ENCODE measurements at regions not wholly inside any gene's neighbourhood (a gene's known extent, or its start where the extent isn't known, plus 50 kb on each side); places are given as distances from the start of the nearest gene placed in this dataset.
"Not testable (repeated sequence)": the region's sequence is repeated elsewhere in the genome, so short reads cannot be mapped to it uniquely, and the experiment has no call there.

DNA sequence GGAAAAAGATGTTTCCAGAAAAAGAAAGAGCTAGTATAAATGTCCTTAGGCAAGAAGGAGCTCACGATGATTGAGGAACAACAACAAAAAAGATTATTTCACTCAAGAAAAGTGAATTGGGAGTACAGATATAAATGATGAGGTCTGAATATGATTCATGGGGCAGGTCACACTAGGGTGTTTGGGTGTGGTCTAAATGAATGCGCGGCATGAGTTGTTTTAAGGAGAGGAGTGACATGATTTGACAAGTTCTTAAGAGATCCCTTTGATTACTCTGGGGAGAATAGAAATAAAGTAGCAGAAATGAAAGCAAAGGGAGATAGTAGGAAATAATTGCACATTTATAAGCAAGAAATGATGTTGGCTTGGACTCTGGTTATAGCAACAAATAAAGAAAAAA lies 59.3 kb downstream of the NUTM2D start:
- not testable (repeated sequence) for H3K4me2 ChIP-seq (ENCODE audit: insufficient read depth, low read length); DNase-seq; H4K20me1 ChIP-seq (ENCODE audit: insufficient read depth, low read length); H3K9ac ChIP-seq (ENCODE audit: low read depth, low read length); H3K36me3 ChIP-seq (ENCODE audit: insufficient read depth, low read length); H3K79me2 ChIP-seq (ENCODE audit: insufficient read depth, low read length); H3K9me3 ChIP-seq (ENCODE audit: insufficient read depth, low read length, severe bottlenecking); H2AFZ ChIP-seq (ENCODE audit: low read depth, low read length); ATAC-seq (ENCODE audit: insufficient read depth, low read depth); H3K27me3 ChIP-seq (ENCODE audit: insufficient read depth, low read length, poor library complexity); H3K4me1 ChIP-seq (ENCODE audit: insufficient read depth, low read length); H3K27ac ChIP-seq (ENCODE audit: low read length); H3K4me3 ChIP-seq (ENCODE audit: low read depth in 1 of 2, low read length in 2 of 2)

DNA sequence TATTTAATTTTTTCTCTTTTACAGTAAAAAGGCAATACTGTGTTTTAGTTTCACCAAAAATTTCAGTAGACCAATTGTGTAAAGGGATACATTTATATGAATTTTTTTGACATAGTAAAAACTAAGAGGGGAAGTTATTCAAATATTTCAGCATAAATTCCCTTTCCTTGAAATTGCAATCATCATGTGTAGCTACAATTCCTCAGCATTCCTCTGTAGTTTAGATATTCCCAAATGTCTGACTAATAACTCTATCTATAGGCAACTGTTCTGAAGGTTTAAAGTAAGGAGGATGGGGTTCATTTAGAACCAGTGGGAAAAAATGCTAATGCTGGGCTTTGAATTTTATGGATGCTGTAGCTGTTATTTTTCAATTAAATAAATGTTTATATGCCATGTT lies 65.1 kb downstream of the NUTM2D start:
- not testable (repeated sequence) for H3K79me2 ChIP-seq (ENCODE audit: insufficient read depth, low read length); H3K36me3 ChIP-seq (ENCODE audit: insufficient read depth, low read length); H3K9me3 ChIP-seq (ENCODE audit: insufficient read depth, low read length, severe bottlenecking); H3K27me3 ChIP-seq (ENCODE audit: insufficient read depth, low read length, poor library complexity); H3K9ac ChIP-seq (ENCODE audit: low read depth, low read length); H3K4me1 ChIP-seq (ENCODE audit: insufficient read depth, low read length); ATAC-seq (ENCODE audit: insufficient read depth, low read depth); H3K4me3 ChIP-seq (ENCODE audit: low read depth in 1 of 2, low read length in 2 of 2); H4K20me1 ChIP-seq (ENCODE audit: insufficient read depth, low read length); H3K27ac ChIP-seq (ENCODE audit: low read length); H2AFZ ChIP-seq (ENCODE audit: low read depth, low read length); DNase-seq; H3K4me2 ChIP-seq (ENCODE audit: insufficient read depth, low read length)

DNA sequence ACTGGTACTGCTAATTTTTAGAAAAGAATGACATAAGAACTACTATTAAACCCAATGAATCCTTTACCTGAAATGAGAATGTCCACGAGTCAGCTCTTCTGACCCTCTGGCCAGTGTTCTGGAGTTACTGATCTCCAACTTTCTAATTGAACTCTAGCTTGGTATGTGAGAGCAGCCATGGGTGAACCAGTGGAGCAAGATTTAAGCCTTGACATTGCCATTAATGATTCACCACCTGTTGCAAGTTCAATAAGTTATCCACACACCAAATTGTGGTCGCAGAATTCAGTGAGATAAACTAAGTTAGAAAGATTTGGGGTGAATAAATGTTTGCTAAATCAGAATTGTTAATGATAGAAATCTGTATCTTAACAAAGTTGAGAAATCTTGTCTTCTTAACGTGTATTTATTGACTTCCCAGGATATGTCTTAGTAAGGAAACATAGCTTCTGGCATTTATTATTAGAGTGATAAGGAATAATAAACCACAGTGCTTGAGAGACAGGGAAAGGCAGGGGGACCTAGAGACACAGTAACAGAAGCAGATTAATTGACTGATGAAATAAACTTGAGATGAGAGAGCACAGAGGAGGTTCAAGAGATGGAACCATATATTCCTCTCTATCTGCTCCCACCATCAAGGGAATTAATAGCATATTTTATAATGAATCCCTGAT lies 67.3 kb downstream of the NUTM2D start:
- H4K20me1 ChIP-seq (ENCODE audit: insufficient read depth, low read length); H2AFZ ChIP-seq (ENCODE audit: low read depth, low read length); H3K4me1 ChIP-seq (ENCODE audit: insufficient read depth, low read length); H3K27me3 ChIP-seq (ENCODE audit: insufficient read depth, low read length, poor library complexity); H3K9me3 ChIP-seq (ENCODE audit: insufficient read depth, low read length, severe bottlenecking); DNase-seq; H3K36me3 ChIP-seq (ENCODE audit: insufficient read depth, low read length); ATAC-seq (ENCODE audit: insufficient read depth, low read depth); H3K4me2 ChIP-seq (ENCODE audit: insufficient read depth, low read length); H3K27ac ChIP-seq (ENCODE audit: low read length); H3K9ac ChIP-seq (ENCODE audit: low read depth, low read length); H3K79me2 ChIP-seq (ENCODE audit: insufficient read depth, low read length); H3K4me3 ChIP-seq (ENCODE audit: low read depth in 1 of 2, low read length in 2 of 2): not testable (repeated sequence)

DNA sequence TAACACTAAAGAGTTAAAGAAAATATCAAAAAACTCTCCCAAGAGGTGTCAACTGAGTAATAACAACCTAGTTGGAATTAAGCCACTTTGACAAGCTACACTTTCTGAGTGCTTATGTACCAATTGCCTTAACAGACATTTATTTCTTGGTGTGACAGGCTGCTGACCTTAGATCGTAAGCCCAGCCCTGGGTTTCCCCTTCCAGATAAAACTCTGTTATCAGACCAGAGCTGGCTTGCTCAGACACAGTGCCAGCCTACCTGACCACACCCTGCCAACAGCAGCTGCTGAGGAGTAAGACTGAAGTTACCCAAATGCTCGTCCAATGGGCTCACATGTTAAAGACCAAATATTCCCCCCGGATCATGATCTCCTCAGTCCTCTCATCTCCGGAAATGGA lies 70.9 kb upstream of the MINPP1 start:
- not testable (repeated sequence) for H3K4me1 ChIP-seq (ENCODE audit: insufficient read depth, low read length); ATAC-seq (ENCODE audit: insufficient read depth, low read depth)

DNA sequence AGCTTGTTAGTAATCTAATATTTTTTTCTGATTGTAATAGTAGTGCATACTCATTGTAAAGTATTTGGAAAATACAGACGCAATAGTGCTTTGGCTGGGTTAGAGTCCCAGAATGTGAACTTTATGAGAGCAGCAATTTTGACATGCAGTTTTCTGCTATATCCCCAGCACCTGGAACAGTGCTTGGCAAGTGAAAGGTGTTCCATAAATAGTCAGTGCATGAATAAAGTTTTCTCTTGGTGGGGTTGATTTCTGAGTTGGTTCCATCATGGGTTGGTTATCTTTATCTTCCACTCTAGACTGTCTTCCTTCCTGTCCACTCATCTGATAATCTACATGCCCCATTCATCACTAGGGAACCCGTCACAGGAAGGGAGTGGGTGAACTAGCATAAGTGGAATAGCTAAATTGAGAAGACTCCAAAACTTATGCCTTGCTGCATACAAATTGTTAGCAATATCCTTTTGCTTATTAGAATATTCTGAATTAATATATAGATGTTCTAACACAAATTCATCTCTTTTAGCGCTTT lies 69.3 kb upstream of the MINPP1 start:
- not testable (repeated sequence) for H3K9me3 ChIP-seq (ENCODE audit: insufficient read depth, low read length, severe bottlenecking); H4K20me1 ChIP-seq (ENCODE audit: insufficient read depth, low read length); ATAC-seq (ENCODE audit: insufficient read depth, low read depth); H3K4me1 ChIP-seq (ENCODE audit: insufficient read depth, low read length); H3K79me2 ChIP-seq (ENCODE audit: insufficient read depth, low read length); H3K9ac ChIP-seq (ENCODE audit: low read depth, low read length); H3K4me3 ChIP-seq (ENCODE audit: low read depth in 1 of 2, low read length in 2 of 2); DNase-seq; H3K27ac ChIP-seq (ENCODE audit: low read length); H3K27me3 ChIP-seq (ENCODE audit: insufficient read depth, low read length, poor library complexity); H3K36me3 ChIP-seq (ENCODE audit: insufficient read depth, low read length); H3K4me2 ChIP-seq (ENCODE audit: insufficient read depth, low read length); H2AFZ ChIP-seq (ENCODE audit: low read depth, low read length)

More for the DNA sequence above, 70.9 kb upstream of the MINPP1 start:
- H3K79me2 ChIP-seq (ENCODE audit: insufficient read depth, low read length); H2AFZ ChIP-seq (ENCODE audit: low read depth, low read length); H3K27ac ChIP-seq (ENCODE audit: low read length); H3K9me3 ChIP-seq (ENCODE audit: insufficient read depth, low read length, severe bottlenecking); DNase-seq; H3K36me3 ChIP-seq (ENCODE audit: insufficient read depth, low read length); H3K9ac ChIP-seq (ENCODE audit: low read depth, low read length); H3K27me3 ChIP-seq (ENCODE audit: insufficient read depth, low read length, poor library complexity); H3K4me3 ChIP-seq (ENCODE audit: low read depth in 1 of 2, low read length in 2 of 2); H3K4me2 ChIP-seq (ENCODE audit: insufficient read depth, low read length); H4K20me1 ChIP-seq (ENCODE audit: insufficient read depth, low read length): not testable (repeated sequence)

DNA sequence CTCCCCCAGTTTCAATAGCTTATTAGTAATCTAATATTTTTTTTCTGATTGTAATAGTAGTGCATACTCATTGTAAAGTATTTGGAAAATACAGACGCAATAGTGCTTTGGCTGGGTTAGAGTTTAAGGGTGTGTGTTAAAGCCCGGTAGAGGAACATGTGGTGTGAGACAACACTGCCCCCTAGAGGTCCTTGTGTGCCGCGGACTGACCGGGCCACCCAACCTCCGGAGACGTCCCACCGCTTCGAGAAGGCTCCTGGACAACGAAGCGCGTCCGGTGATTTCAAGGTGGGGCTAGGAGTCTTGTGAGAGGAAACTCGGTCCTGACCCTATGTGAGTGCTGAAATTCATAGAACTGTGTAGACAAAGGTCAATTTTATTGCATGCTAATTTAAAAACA lies 68.6 kb upstream of the MINPP1 start:
- not testable (repeated sequence) for H3K4me1 ChIP-seq (ENCODE audit: insufficient read depth, low read length); H3K36me3 ChIP-seq (ENCODE audit: insufficient read depth, low read length); H3K79me2 ChIP-seq (ENCODE audit: insufficient read depth, low read length); H3K9me3 ChIP-seq (ENCODE audit: insufficient read depth, low read length, severe bottlenecking); H3K27me3 ChIP-seq (ENCODE audit: insufficient read depth, low read length, poor library complexity); H4K20me1 ChIP-seq (ENCODE audit: insufficient read depth, low read length); H3K4me3 ChIP-seq (ENCODE audit: low read depth in 1 of 2, low read length in 2 of 2); H3K4me2 ChIP-seq (ENCODE audit: insufficient read depth, low read length); H2AFZ ChIP-seq (ENCODE audit: low read depth, low read length); H3K9ac ChIP-seq (ENCODE audit: low read depth, low read length); H3K27ac ChIP-seq (ENCODE audit: low read length)
- peak; percentile 91 for ATAC-seq (ENCODE audit: insufficient read depth, low read depth)
- peak; percentile 16 for DNase-seq
- TF ChIP-seq, protein P1, sequence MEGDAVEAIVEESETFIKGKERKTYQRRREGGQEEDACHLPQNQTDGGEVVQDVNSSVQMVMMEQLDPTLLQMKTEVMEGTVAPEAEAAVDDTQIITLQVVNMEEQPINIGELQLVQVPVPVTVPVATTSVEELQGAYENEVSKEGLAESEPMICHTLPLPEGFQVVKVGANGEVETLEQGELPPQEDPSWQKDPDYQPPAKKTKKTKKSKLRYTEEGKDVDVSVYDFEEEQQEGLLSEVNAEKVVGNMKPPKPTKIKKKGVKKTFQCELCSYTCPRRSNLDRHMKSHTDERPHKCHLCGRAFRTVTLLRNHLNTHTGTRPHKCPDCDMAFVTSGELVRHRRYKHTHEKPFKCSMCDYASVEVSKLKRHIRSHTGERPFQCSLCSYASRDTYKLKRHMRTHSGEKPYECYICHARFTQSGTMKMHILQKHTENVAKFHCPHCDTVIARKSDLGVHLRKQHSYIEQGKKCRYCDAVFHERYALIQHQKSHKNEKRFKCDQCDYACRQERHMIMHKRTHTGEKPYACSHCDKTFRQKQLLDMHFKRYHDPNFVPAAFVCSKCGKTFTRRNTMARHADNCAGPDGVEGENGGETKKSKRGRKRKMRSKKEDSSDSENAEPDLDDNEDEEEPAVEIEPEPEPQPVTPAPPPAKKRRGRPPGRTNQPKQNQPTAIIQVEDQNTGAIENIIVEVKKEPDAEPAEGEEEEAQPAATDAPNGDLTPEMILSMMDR (IDR thresholded peaks at IDR 0.05; ENCODE audit: borderline replicate concordance, extremely low read depth, low read length, poor library complexity, severe bottlenecking) = peak; percentile 16

DNA sequence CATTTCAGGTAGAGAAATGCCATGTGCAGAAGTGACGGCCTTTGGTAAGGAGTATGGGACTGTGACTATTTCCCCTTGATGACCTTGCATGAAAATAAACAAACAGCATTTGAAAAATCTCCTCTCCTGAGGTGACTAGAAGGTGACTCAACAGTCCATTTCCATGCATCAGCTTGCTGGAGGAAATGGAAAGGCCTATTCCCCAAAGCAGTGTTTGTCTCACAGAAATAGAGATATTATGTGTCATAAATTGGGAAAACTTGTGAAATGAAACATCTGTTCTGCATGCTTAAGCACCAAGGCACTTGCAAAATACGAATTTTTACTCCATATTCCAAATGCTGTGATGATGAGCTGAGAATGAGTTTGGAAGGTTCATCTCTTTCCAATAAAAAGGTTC lies 67.2 kb upstream of the MINPP1 start:
- DNase-seq; H3K4me1 ChIP-seq (ENCODE audit: insufficient read depth, low read length); H3K79me2 ChIP-seq (ENCODE audit: insufficient read depth, low read length); H3K4me2 ChIP-seq (ENCODE audit: insufficient read depth, low read length); H4K20me1 ChIP-seq (ENCODE audit: insufficient read depth, low read length); ATAC-seq (ENCODE audit: insufficient read depth, low read depth); H3K27ac ChIP-seq (ENCODE audit: low read length); H3K27me3 ChIP-seq (ENCODE audit: insufficient read depth, low read length, poor library complexity); H3K9ac ChIP-seq (ENCODE audit: low read depth, low read length); H3K36me3 ChIP-seq (ENCODE audit: insufficient read depth, low read length); H3K4me3 ChIP-seq (ENCODE audit: low read depth in 1 of 2, low read length in 2 of 2); H2AFZ ChIP-seq (ENCODE audit: low read depth, low read length); H3K9me3 ChIP-seq (ENCODE audit: insufficient read depth, low read length, severe bottlenecking): not testable (repeated sequence)

All from DND-41 (cell line).